CD4-positive, alpha-beta memory T cell (primary cell): ENCODE measurements at regions not wholly inside any gene's neighbourhood (a gene's known extent, or its start where the extent isn't known, plus 50 kb on each side); places are given as distances from the start of the nearest gene placed in this dataset.

Experiments
- CTCF ChIA-PET: fragments of 350-600 bp; sonication (Branson Sonifier 250); formaldehyde crosslinking; loops from one replicate; lab custom pipeline; 2021; ENCODE audit warnings: inconsistent platforms; ENCODE audit not compliant: partially characterized antibody; lab: Charles Lee
- POLR2A ChIA-PET: fragments of 350-600 bp; sonication (Branson Sonifier 250); formaldehyde crosslinking; loops from one replicate; lab custom pipeline; 2021; ENCODE audit not compliant: partially characterized antibody; lab: Charles Lee
- DNase-seq, 5 donors: peaks; one replicate each; pipeline versions ENCODE4 v3.0.0 to v3.0.0-alpha.2; 2020 to 2022; ENCODE audit warnings: mixed read lengths in 1 of 5
- H3K27ac ChIP-seq: one replicate; pipeline ENCODE4 v1.7.0; 2013; ENCODE audit warnings: low read depth, low read length
- H3K27me3 ChIP-seq: 2 replicates; pipeline ENCODE4 v1.7.0; 2013; ENCODE audit warnings: mild to moderate bottlenecking, low read length, moderate library complexity; ENCODE audit not compliant: insufficient read depth
- H3K36me3 ChIP-seq: 2 replicates; pipeline ENCODE4 v1.7.0; 2013; ENCODE audit warnings: mild to moderate bottlenecking, low read length, moderate library complexity; ENCODE audit not compliant: insufficient read depth
- H3K4me1 ChIP-seq: 2 replicates; pipeline ENCODE4 v1.7.0; 2013; ENCODE audit warnings: mild to moderate bottlenecking, low read length, moderate library complexity; ENCODE audit not compliant: insufficient read depth
- H3K4me3 ChIP-seq, 2 donors: one replicate each; pipeline ENCODE4 v1.7.0; 2013; ENCODE audit warnings: low read length in 2 of 2, mild to moderate bottlenecking in 1 of 2
- H3K9me3 ChIP-seq, 2 donors: one replicate each; pipeline ENCODE4 v1.7.0; 2013; ENCODE audit warnings: low read length in 2 of 2, control low read depth in 1 of 2; ENCODE audit not compliant: control insufficient read depth in 1 of 2
- H3K27ac Mint-ChIP-seq, 7 donors: one replicate each; pipeline ENCODE4 v1.8.0; 2020 to 2021; ENCODE audit warnings: mixed read lengths in 7 of 7, mild to moderate bottlenecking in 6 of 7, inconsistent platforms in 3 of 7, moderate library complexity in 3 of 7
- H3K27me3 Mint-ChIP-seq, 2 donors: one replicate each; pipeline ENCODE4 v1.8.0; 2020 to 2021; ENCODE audit warnings: mixed read lengths in 2 of 2
- H3K36me3 Mint-ChIP-seq, 2 donors: one replicate each; pipeline ENCODE4 v1.8.0; 2020 to 2021; ENCODE audit warnings: mixed read lengths in 2 of 2, inconsistent platforms in 1 of 2, mild to moderate bottlenecking in 1 of 2
- H3K4me1 Mint-ChIP-seq, 4 donors: one replicate each; pipeline ENCODE4 v1.8.0; 2020 to 2021; ENCODE audit warnings: mixed read lengths in 4 of 4, mild to moderate bottlenecking in 1 of 4
- H3K4me3 Mint-ChIP-seq, 8 donors: one replicate each; pipeline ENCODE4 v1.8.0; 2020 to 2021; ENCODE audit warnings: mixed read lengths in 8 of 8, mild to moderate bottlenecking in 7 of 8, moderate library complexity in 6 of 8, inconsistent platforms in 3 of 8
- H3K9me3 Mint-ChIP-seq, 8 donors: one replicate each; pipeline ENCODE4 v1.8.0; 2020 to 2021; ENCODE audit warnings: mixed read lengths in 8 of 8, mild to moderate bottlenecking in 5 of 8, inconsistent platforms in 3 of 8, moderate library complexity in 1 of 8
- intact Hi-C: fragments of 100-400 bp; cut with micrococcal nuclease; formaldehyde crosslinking; loops from one replicate; pipeline ENCODE4 v1.15.1; 2023

GRCh38 chr5:160508780-160509361 is 87.2 kb downstream of the PTTG1 start:
- Histone ChIP-seq H3K4me3 (no peak overlapping the region), H3K27me3 (no peaks in the 10 kb centered on the region), H3K27ac (no peak overlapping the region), H3K9me3 (no peaks in the 10 kb centered on the region), H3K36me3 (no peaks in the 10 kb centered on the region), H3K4me1 (peaks cover 35% of the 10 kb centered on the region)
- Mint-ChIP-seq H3K9me3 (no peaks in the 10 kb centered on the region), H3K36me3 (no peaks in the 10 kb centered on the region), H3K4me3 (peak overlapping the region in 3 of 8 donors; percentile 20 to 51 (median 40)), H3K4me1 (peaks cover 25 to 35% (median 26%) of the 10 kb centered on the region in 4 donors), H3K27me3 (no peaks in the 10 kb centered on the region), H3K27ac (peak overlapping the region; percentile 2 to 89 (median 76))
- ChIA-PET POLR2A (interaction anchor here (1.0 to 2.9 kb wide), 4 partner anchors 41 to 98 kb away, joined by 4 to 14 read pairs (median 4); partner anchors contain the start of gene SLU7), CTCF (interaction anchor here (0.7 to 9.1 kb wide), 9 partner anchors 10 to 278 kb away, joined by 3 to 192 read pairs (median 5); no protein-coding TSS in a partner anchor)
- DNase-seq, result peak; percentile 76 to 83 (median 79)
- intact Hi-C loops, result loop anchor here (1.0 to 5.0 kb wide), 5 partner anchors 71 to 1183 kb away; partner anchors contain the start of gene PTTG1

DNA sequence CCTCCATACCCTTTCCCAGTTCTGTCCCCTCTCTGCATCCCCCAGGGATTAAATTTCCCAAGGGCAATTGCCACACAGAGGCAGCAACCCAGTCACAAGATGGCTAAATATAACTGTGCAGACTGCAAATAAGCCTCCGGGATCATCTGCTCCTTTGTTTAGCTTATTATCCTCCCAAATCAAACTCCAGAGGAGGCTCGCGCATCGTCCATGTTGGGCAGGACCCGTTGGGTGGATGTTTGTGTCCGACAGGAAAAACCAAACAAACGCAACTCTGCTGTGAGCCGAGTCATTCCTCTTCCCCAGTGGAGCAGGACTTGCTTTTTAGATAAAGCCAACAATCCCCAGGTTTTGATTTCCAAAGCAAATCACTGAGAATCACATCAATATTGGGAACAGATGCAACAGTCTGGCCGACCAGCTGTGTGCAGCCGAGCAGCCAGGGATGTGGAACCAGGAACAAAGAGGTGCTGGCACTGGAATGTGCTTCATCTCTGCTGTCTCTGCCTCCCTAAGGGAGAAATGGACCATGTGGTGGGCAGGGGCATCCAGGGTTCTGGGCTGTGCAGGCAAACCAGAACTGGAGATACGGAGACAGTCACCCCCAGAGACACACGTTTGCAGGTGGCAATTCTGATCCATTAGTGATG is 89.8 kb downstream of the PTTG1 start:
- H3K36me3 Mint-ChIP-seq, result no peaks in the 10 kb centered on the region
- Histone ChIP-seq H3K27ac (no peak overlapping the region), H3K27me3 (no peaks in the 10 kb centered on the region), H3K9me3 (no peaks in the 10 kb centered on the region), H3K36me3 (no peaks in the 10 kb centered on the region), H3K4me3 (no peak overlapping the region), H3K4me1 (peaks cover 25% of the 10 kb centered on the region)
- no peaks in the 10 kb centered on the region for H3K27me3 Mint-ChIP-seq
- CTCF ChIA-PET, result interaction anchor here (9.1 kb wide), 1 partner anchor 71 kb away, joined by 192 read pairs; no protein-coding TSS in a partner anchor
- POLR2A ChIA-PET, result no interaction called here
- peaks cover 14 to 25% (median 18%) of the 10 kb centered on the region in 4 donors for H3K4me1 Mint-ChIP-seq
- no peaks in the 10 kb centered on the region for H3K9me3 Mint-ChIP-seq
- no peak for DNase-seq
- no peak overlapping the region for H3K27ac Mint-ChIP-seq
- intact Hi-C loops, result no loop called here
- H3K4me3 Mint-ChIP-seq, result no peak overlapping the region
